ENCODE measurements at regions not wholly inside any gene's neighbourhood (a gene's known extent, or its start where the extent isn't known, plus 50 kb on each side); places are given as distances from the start of the nearest gene placed in this dataset.

DNA sequence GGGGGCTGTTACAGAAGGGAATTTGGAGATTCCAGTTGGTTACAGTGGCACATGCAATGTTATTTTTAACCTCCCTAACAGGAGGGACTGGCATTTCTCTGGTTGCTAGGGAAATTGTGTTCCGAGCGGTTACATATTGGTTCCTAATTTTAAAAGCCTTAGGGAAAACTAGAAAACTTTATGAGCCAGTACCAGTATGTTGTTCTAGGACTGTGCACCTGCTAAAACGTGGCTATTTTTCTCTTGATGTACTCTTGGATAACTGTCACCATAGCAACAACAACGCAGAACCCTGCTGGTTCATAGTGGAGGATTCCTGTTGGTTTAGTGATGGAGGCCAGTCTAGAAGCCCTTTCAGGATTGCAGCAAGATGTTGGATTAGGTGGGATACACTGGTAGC lies 68.9 kb upstream of the PGBD5 start:
- no peak overlapping the region for H3K27ac ChIP-seq

DNA sequence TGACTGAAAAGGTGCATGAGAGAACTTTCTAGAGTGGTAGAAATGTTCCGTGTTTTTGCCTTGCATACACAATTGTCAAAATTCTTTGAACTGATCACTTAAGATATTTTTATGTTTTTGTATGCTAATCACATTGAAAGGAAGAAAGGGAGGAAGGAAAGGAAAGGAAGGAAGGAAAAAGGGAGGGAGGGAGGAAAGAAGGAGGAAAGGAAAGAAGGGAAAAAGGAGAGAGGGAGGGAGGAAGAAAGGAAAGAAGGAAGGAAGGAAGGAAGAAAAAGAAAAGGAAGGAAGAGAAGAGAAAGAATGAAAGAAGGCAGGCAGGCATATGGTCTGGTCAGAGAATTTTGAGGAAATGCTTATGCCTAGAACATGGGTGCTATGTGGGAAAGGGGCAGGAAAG lies 68.4 kb upstream of the PGBD5 start:
- Histone ChIP-seq H3K4me3 (no peak overlapping the region), H3K36me3 (no peaks in the 10 kb centered on the region), H3K9me3 (no peaks in the 10 kb centered on the region), H3K27me3 (no peaks in the 10 kb centered on the region), H3K4me1 (no peaks in the 10 kb centered on the region), H3K27ac (no peak overlapping the region)
- no peak for DNase-seq
- TF ChIP-seq, protein P1, sequence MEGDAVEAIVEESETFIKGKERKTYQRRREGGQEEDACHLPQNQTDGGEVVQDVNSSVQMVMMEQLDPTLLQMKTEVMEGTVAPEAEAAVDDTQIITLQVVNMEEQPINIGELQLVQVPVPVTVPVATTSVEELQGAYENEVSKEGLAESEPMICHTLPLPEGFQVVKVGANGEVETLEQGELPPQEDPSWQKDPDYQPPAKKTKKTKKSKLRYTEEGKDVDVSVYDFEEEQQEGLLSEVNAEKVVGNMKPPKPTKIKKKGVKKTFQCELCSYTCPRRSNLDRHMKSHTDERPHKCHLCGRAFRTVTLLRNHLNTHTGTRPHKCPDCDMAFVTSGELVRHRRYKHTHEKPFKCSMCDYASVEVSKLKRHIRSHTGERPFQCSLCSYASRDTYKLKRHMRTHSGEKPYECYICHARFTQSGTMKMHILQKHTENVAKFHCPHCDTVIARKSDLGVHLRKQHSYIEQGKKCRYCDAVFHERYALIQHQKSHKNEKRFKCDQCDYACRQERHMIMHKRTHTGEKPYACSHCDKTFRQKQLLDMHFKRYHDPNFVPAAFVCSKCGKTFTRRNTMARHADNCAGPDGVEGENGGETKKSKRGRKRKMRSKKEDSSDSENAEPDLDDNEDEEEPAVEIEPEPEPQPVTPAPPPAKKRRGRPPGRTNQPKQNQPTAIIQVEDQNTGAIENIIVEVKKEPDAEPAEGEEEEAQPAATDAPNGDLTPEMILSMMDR (IDR thresholded peaks at IDR 0.05), result no peak
- TF ChIP-seq POLR2A (IDR thresholded peaks at IDR 0.05), result no peak

More for the DNA sequence above, 68.9 kb upstream of the PGBD5 start:
- Histone ChIP-seq H3K9me3 (no peaks in the 10 kb centered on the region), H3K4me3 (no peak overlapping the region), H3K4me1 (no peaks in the 10 kb centered on the region), H3K27me3 (no peaks in the 10 kb centered on the region), H3K36me3 (no peaks in the 10 kb centered on the region)
- TF ChIP-seq, protein P1 (IDR thresholded peaks at IDR 0.05), result no peak
- TF ChIP-seq POLR2A (IDR thresholded peaks at IDR 0.05), result no peak
- DNase-seq, result no peak

DNA sequence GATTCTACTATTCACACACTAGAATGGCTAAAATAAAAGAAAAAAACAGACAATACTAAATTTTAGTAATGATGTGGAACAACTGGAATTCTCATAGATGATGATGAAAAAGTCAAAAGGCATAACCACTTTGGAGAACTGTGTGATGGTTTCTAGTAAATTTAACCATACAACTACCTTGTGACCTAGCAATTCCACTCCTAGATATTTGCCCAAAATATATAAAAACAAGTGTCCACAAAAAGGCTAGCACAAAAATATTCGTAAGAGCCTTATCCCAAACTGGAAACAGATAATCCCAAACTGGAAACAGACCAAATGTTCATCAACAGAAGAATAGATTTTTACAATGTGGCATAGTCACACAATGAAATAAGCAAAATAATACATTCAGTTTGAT lies 67.9 kb upstream of the PGBD5 start:
- no peaks in the 10 kb centered on the region for H3K36me3 ChIP-seq
- DNase-seq, result no peak
- H3K9me3 ChIP-seq, result no peaks in the 10 kb centered on the region
- no peak for TF ChIP-seq POLR2A (IDR thresholded peaks at IDR 0.05)
- TF ChIP-seq, protein P1 (IDR thresholded peaks at IDR 0.05), result no peak
- no peaks in the 10 kb centered on the region for H3K27me3 ChIP-seq
- H3K4me1 ChIP-seq, result no peaks in the 10 kb centered on the region
- H3K4me3 ChIP-seq, result no peak overlapping the region
- no peak overlapping the region for H3K27ac ChIP-seq

DNA sequence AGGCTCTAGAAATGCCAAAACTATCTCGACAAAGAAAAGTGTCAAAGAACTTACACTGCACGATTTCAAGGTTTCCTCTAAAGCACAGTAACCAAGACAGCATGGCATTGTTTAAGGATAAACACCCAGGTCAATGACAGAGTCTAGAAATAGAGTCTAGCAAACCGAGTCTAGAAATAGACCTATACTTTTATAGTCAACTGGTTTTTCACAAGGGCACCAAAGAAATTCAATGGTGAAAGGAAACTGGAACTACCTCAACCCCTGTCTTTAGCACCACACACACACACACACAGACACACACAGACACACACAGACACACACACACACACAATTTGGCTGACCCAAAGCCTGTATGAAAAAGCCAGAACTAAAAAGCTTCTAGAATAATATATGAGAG lies 67.1 kb upstream of the PGBD5 start:
- H3K4me3 ChIP-seq, result no peak overlapping the region
- TF ChIP-seq, protein P1 (IDR thresholded peaks at IDR 0.05), result no peak
- no peak for TF ChIP-seq POLR2A (IDR thresholded peaks at IDR 0.05)
- no peaks in the 10 kb centered on the region for H3K27me3 ChIP-seq
- no peak for DNase-seq
- H3K36me3 ChIP-seq, result no peaks in the 10 kb centered on the region
- H3K27ac ChIP-seq, result no peak overlapping the region
- no peaks in the 10 kb centered on the region for H3K4me1 ChIP-seq
- H3K9me3 ChIP-seq, result no peaks in the 10 kb centered on the region

DNA sequence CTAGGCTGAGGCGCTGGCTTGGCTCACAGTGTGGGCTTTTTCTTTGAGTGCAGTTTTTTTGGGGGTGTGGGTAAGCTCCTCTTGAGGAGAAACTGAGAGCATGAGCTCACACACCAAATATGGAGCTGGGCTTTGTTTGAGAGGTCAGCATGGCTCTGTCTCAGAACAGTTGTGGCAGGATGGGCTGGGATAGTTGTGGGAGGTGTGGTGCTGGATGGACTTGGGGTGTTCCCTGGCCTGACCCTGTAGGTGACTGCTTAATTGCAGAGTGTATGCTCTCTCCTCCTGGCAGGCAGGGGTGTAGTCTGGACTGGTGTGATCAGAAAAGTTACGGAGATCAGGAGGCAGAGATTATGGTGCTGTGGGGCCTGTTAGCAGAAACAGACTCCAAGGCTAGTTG lies 64.3 kb upstream of the PGBD5 start:
- no peaks in the 10 kb centered on the region for H3K36me3 ChIP-seq
- no peak overlapping the region for H3K27ac ChIP-seq
- H3K27me3 ChIP-seq, result no peaks in the 10 kb centered on the region
- H3K4me1 ChIP-seq, result no peaks in the 10 kb centered on the region
- TF ChIP-seq, protein P1 (IDR thresholded peaks at IDR 0.05), result no peak
- TF ChIP-seq POLR2A (IDR thresholded peaks at IDR 0.05), result no peak
- no peak for DNase-seq
- no peaks in the 10 kb centered on the region for H3K9me3 ChIP-seq
- no peak overlapping the region for H3K4me3 ChIP-seq

DNA sequence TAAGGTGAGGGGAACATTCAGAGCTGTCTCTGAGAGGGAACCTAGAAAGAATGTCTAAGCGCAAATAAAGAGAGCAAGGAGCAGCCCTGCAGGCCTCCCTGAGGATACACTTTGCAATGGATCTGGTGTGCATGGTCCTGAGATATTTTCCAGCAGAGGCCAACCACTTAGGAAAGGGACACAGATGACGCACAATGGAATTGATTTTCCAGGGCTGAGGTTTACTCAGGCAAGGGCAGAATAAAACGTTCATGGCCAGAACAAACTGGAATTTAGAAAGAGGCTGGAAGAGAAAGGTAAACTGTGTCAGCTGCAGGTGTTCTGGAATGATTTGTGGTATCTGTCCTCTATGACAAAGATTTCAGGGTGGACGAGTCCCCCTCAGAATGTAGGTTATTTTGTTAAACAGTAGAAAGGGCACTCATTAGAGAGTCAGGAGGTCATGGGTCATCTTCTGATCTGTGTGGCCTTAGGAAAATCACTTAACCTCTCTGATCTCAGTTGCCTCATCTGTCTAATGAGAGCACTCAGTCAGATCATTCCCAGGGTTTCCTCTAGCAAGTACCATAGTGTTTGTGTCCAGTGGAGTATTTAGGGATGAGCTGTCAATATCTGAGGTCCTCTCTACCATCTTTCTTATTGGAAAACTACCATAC lies 61.8 kb upstream of the PGBD5 start:
- Histone ChIP-seq H3K9me3 (no peaks in the 10 kb centered on the region), H3K36me3 (no peaks in the 10 kb centered on the region), H3K27me3 (no peaks in the 10 kb centered on the region), H3K27ac (no peak overlapping the region), H3K4me1 (no peaks in the 10 kb centered on the region), H3K4me3 (no peak overlapping the region)
- TF ChIP-seq, protein P1 (IDR thresholded peaks at IDR 0.05), result no peak
- no peak for TF ChIP-seq POLR2A (IDR thresholded peaks at IDR 0.05)
- no peak for DNase-seq
